SK-N-SH (cell line): ENCODE measurements at regions not wholly inside any gene's neighbourhood (a gene's known extent, or its start where the extent isn't known, plus 50 kb on each side); places are given as distances from the start of the nearest gene placed in this dataset.

Source experiments
- CTCF ChIA-PET: fragments of 300-600, 350-600 bp; formaldehyde crosslinking; extraction: SDS; loops from one replicate; lab custom pipeline; 2021; lab: Yijun Ruan, JAX
- POLR2A ChIA-PET: fragments of 350-600 bp; sonication (Branson Sonifier 250); formaldehyde crosslinking; extraction: SDS; loops from one replicate; lab custom pipeline; 2020; ENCODE audit warnings: antibody characterized with exemption, inconsistent platforms; lab: Yijun Ruan, JAX
- DNase-seq: peaks from one replicate; pipeline ENCODE4 v3.0.0; 2012
- H2AFZ ChIP-seq: fragments of 200-600 bp; sonication (generic); 2 replicates; pipeline ENCODE4 v1.8.1; 2016; ENCODE audit warnings: antibody characterized with exemption, mild to moderate bottlenecking, low read depth
- H3F3A ChIP-seq: fragments of 200-600 bp; sonication (generic); replicated peaks from 2 replicates; pipeline ENCODE3; 2016; ENCODE audit warnings: antibody characterized with exemption, mild to moderate bottlenecking; ENCODE audit not compliant: insufficient read depth
- H3K27ac ChIP-seq, 2 experiments: fragments of 200-500 bp in 1 of 2; fragments of 200-600 bp in 1 of 2; sonication (Bioruptor generic) in 1 of 2; sonication (generic), shearing (Covaris generic) in 1 of 2; 2 replicates each; pipeline versions ENCODE4 v1.5.1 to v1.6.1; 2014 to 2016; ENCODE audit warnings: low read depth in 2 of 2, inconsistent platforms in 1 of 2, low read length in 1 of 2, mild to moderate bottlenecking in 1 of 2, mixed read lengths in 1 of 2
- H3K27me3 ChIP-seq: fragments of 200-600 bp; sonication (generic), shearing (Covaris generic); 2 replicates; pipeline ENCODE4 v1.6.1; 2016; ENCODE audit warnings: mixed run types; ENCODE audit not compliant: insufficient read depth
- H3K36me3 ChIP-seq, 2 experiments: fragments of 200-500 bp in 1 of 2; fragments of 200-600 bp in 1 of 2; sonication (Bioruptor generic) in 1 of 2; sonication (generic) in 1 of 2; replicated peaks in 1 of 2; 2 replicates each; pipeline versions ENCODE3 to v1.5.1; 2014 to 2016; ENCODE audit warnings: low read length in 1 of 2, mild to moderate bottlenecking in 1 of 2; ENCODE audit not compliant: insufficient read depth in 2 of 2, control insufficient read depth in 1 of 2
- H3K4me1 ChIP-seq, 2 experiments: fragments of 200-500 bp in 1 of 2; fragments of 200-600 bp in 1 of 2; sonication (Bioruptor generic) in 1 of 2; sonication (generic), shearing (Covaris generic) in 1 of 2; 2 replicates each; pipeline versions ENCODE4 v1.5.1 to v1.6.1; 2014 to 2016; ENCODE audit warnings: low read depth in 1 of 2, low read length in 1 of 2, mixed run types in 1 of 2; ENCODE audit not compliant: insufficient read depth in 2 of 2, control insufficient read depth in 1 of 2
- H3K4me2 ChIP-seq: fragments of 200-600 bp; sonication (generic), shearing (Covaris generic); 2 replicates; pipeline ENCODE4 v1.6.1; 2017; ENCODE audit warnings: mixed run types
- H3K4me3 ChIP-seq, 2 experiments: fragments of 200-500 bp in 1 of 2; fragments of 200-600 bp in 1 of 2; sonication (Bioruptor generic) in 1 of 2; sonication (generic), shearing (Covaris generic) in 1 of 2; 2 replicates each; pipeline versions ENCODE4 v1.5.1 to v1.8.1; 2014 to 2016; ENCODE audit warnings: low read depth in 2 of 2, inconsistent platforms in 1 of 2, low read length in 1 of 2, mild to moderate bottlenecking in 1 of 2, mixed read lengths in 1 of 2, moderate library complexity in 1 of 2
- H3K79me2 ChIP-seq: fragments of 200-600 bp; sonication (generic); 2 replicates; pipeline ENCODE4 v1.8.1; 2017; ENCODE audit warnings: mild to moderate bottlenecking; ENCODE audit not compliant: insufficient read depth
- H3K9ac ChIP-seq: fragments of 200-600 bp; sonication (generic); 2 replicates; pipeline ENCODE4 v1.6.1; 2017; ENCODE audit warnings: mixed run types
- H3K9me2 ChIP-seq: fragments of 200-600 bp; sonication (generic); 2 replicates; pipeline ENCODE4 v1.6.1; 2017; ENCODE audit warnings: mixed run types
- H3K9me3 ChIP-seq: fragments of 200-600 bp; sonication (generic); 2 replicates; pipeline ENCODE4 v1.6.1; 2017; ENCODE audit warnings: mixed run types, mild to moderate bottlenecking, moderate library complexity
- H4K20me1 ChIP-seq: fragments of 200-600 bp; sonication (generic); 2 replicates; pipeline ENCODE4 v1.6.1; 2017; ENCODE audit warnings: mild to moderate bottlenecking, mixed run types; ENCODE audit not compliant: insufficient read depth
- EP300 ChIP-seq, 2 experiments: IDR thresholded peaks; 2 replicates each; pipeline versions ENCODE4 v1.4.0 to v1.6.1; 2012; ENCODE audit warnings: borderline replicate concordance in 1 of 2, low read depth in 1 of 2, low read length in 1 of 2
- NRF1 ChIP-seq: IDR thresholded peaks from 2 replicates; pipeline ENCODE4 v1.6.1; 2012; ENCODE audit warnings: low read depth, mild to moderate bottlenecking, low read length
- RFX5 ChIP-seq: IDR thresholded peaks from 2 replicates; pipeline ENCODE4 v1.6.1; 2012; ENCODE audit warnings: mild to moderate bottlenecking, improper control_type of control experiment, low read length
- SIN3A ChIP-seq: IDR thresholded peaks from 2 replicates; pipeline ENCODE4 v1.6.1; 2012; ENCODE audit warnings: low read depth, mild to moderate bottlenecking, low read length, moderate library complexity, borderline replicate concordance
- SMC3 ChIP-seq: IDR thresholded peaks from 2 replicates; pipeline ENCODE4 v1.6.1; 2012; ENCODE audit warnings: low read depth, low read length, improper control_type of control experiment
- TCF12 ChIP-seq: IDR thresholded peaks from 2 replicates; pipeline ENCODE4 v1.4.0; 2012
- TEAD4 ChIP-seq: IDR thresholded peaks from 2 replicates; pipeline ENCODE4 v1.4.0; 2012; ENCODE audit warnings: mild to moderate bottlenecking, borderline replicate concordance; ENCODE audit not compliant: insufficient read depth
- WGBS: methylation state at CpG from one replicate; pipeline ENCODE4 v1.1.6; 2017; ENCODE audit warnings: low lambda C conversion rate; 5-methylcytosine and 5-hydroxymethylcytosine counted together
- TF ChIP-seq, protein P1 (sequence below): IDR thresholded peaks from 2 replicates; pipeline ENCODE4 v1.4.0; 2012; ENCODE audit warnings: low read depth
- TF ChIP-seq, protein P2 (sequence below): IDR thresholded peaks from 2 replicates; pipeline ENCODE4; 2012
- TF ChIP-seq, protein P3 (sequence below): fragments of 200-600 bp; sonication (generic); IDR thresholded peaks from 2 replicates; pipeline ENCODE4 v1.6.1; 2017; ENCODE audit warnings: antibody characterized with exemption, mild to moderate bottlenecking, moderate library complexity
- TF ChIP-seq, protein P4 (sequence below): fragments of 150-350 bp; IDR thresholded peaks from 2 replicates; pipeline ENCODE4 v1.6.1; 2017; ENCODE audit warnings: antibody characterized with exemption, low read length, low read depth, borderline replicate concordance
- TF ChIP-seq, protein P5 (sequence below): IDR thresholded peaks from 2 replicates; pipeline ENCODE4 v1.4.0; 2012; ENCODE audit warnings: low read depth, borderline replicate concordance

DNA sequence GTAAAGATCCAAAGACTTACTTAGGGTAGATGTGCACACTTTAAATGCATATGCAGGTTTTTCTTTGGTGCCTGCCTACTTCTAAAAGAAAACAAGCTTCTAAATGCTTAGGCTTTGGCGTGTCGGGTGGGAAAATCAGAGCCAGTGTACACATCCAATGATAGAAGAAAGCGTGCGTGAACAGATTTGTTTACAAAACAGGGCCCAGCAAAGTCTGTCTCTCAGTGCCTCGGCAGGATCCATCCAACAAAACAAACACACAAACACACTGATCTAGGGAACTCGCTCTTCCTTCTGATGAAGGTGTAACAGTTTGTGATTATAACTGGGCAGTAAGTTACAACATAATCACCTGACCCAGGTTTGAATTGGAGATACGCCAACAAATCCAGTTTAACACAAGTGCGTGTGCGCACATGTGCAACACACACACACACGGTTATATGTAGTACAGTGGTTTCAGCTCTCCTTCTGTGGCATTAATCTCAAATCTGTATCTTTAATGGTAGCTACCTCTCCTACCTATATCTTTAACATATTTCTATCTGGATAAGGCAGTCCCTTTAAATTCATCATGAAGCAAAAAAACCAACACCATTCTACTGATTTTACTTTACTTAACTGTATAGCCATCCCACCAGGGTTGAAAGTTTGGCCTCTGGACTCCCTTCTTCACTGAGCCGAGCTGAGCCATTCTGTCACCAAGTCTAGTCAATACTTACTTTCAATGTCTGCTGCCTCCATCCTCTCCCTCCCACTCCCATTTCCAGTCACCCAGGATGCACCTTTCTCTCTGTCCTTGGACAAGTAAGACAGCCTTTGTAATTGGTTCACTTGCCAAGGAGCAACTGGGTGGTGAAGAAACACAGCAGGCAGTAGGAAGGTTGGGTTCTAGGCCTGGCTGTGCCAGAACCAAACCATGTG lies 184.4 kb upstream of the KLF14 start:
- Histone ChIP-seq H3K4me1 (peaks cover 11 to 93% of the 10 kb centered on the region in 2 experiments), H3K4me2 (peak overlapping the region; percentile 89), H2AFZ (no peak overlapping the region), H3K36me3 (peaks cover 8 to 16% of the 10 kb centered on the region in 2 experiments), H3K9me3 (no peaks in the 10 kb centered on the region), H3K27ac (peak overlapping the region; percentile 51 to 100; a peak in 3 of 4 replicates), H4K20me1 (no peaks in the 10 kb centered on the region), H3F3A (peaks cover 66% of the 10 kb centered on the region), H3K4me3 (no peak overlapping the region), H3K9ac (peak overlapping the region; percentile 98), H3K27me3 (no peaks in the 10 kb centered on the region), H3K9me2 (no peaks in the 10 kb centered on the region), H3K79me2 (peaks cover 93% of the 10 kb centered on the region)
- no peak for DNase-seq
- ChIA-PET POLR2A (no interaction called here), CTCF (interaction anchor here (1.1 to 1.3 kb wide), 3 partner anchors 21 to 89 kb away, joined by 4 to 8 read pairs (median 4); no protein-coding TSS in a partner anchor)
- WGBS, result 85% methylated on average over 11 of the region's 11 CpGs
- TF ChIP-seq, protein P1, sequence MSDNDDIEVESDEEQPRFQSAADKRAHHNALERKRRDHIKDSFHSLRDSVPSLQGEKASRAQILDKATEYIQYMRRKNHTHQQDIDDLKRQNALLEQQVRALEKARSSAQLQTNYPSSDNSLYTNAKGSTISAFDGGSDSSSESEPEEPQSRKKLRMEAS, result 0 out of 2 replicates have a peak, but pooled peaks have one; percentile 5
- TF ChIP-seq EP300 (IDR thresholded peaks at IDR 0.05; ENCODE audit: borderline replicate concordance in 1 of 2, low read depth in 1 of 2, low read length in 1 of 2), result no peak

DNA sequence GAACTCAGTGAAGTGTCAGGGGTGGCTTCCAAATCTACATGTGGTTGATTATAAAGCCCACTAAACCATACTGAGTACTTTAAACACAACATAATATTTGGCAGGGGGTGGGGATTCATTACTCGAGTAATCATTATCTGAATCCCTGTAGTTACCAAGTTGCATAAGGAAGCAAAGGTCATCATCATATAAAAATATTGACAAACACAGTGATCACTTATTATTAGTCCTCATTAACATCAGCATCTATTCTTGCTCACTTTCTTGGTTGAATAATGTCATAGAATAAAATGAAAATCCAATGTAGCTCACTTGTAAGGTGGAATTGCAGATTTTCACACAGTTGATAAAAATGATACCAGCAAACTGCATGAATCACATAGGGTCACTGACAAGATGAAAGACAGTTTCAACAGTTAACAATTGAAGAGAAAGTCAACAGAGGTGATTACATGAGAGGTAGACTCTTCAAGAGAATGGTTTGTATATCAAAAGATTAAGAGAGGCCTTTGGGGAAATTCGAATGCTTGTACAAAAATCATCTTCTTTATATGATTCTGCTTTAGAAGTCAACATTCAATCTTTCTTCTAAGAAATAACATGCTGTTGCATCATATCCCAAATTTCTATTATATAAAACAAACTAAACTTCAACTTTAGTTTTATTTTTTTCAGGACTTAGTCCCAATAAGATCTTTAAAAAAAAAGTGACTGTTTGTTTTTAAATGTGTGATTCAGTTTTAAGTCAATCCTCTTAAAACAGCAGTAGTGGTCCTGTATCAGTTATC lies 185.5 kb upstream of the KLF14 start:
- Histone ChIP-seq H3K9me3 (no peaks in the 10 kb centered on the region), H3K79me2 (peaks cover 98% of the 10 kb centered on the region), H3K9me2 (no peaks in the 10 kb centered on the region), H2AFZ (no peak overlapping the region), H3K9ac (no peak overlapping the region), H3K27me3 (no peaks in the 10 kb centered on the region), H3K4me3 (no peak overlapping the region), H3K27ac (peak overlapping the region in 1 of 2 experiments; percentile 100; a peak in 2 of 4 replicates), H3F3A (peaks cover 56% of the 10 kb centered on the region), H3K36me3 (peaks cover 8 to 21% of the 10 kb centered on the region in 2 experiments), H4K20me1 (no peaks in the 10 kb centered on the region), H3K4me2 (no peak overlapping the region), H3K4me1 (peaks cover 11 to 97% of the 10 kb centered on the region in 2 experiments)
- WGBS, result 79% methylated on average over 2 of the region's 2 CpGs
- ChIA-PET CTCF (interaction anchor here (1.4 kb wide), 1 partner anchor 23 kb away, joined by 8 read pairs; no protein-coding TSS in a partner anchor), POLR2A (no interaction called here)
- DNase-seq, result no peak
- TF ChIP-seq, protein P2, sequence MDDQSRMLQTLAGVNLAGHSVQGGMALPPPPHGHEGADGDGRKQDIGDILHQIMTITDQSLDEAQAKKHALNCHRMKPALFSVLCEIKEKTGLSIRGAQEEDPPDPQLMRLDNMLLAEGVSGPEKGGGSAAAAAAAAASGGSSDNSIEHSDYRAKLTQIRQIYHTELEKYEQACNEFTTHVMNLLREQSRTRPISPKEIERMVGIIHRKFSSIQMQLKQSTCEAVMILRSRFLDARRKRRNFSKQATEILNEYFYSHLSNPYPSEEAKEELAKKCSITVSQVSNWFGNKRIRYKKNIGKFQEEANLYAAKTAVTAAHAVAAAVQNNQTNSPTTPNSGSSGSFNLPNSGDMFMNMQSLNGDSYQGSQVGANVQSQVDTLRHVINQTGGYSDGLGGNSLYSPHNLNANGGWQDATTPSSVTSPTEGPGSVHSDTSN, result no peak
- TF ChIP-seq, protein P3, sequence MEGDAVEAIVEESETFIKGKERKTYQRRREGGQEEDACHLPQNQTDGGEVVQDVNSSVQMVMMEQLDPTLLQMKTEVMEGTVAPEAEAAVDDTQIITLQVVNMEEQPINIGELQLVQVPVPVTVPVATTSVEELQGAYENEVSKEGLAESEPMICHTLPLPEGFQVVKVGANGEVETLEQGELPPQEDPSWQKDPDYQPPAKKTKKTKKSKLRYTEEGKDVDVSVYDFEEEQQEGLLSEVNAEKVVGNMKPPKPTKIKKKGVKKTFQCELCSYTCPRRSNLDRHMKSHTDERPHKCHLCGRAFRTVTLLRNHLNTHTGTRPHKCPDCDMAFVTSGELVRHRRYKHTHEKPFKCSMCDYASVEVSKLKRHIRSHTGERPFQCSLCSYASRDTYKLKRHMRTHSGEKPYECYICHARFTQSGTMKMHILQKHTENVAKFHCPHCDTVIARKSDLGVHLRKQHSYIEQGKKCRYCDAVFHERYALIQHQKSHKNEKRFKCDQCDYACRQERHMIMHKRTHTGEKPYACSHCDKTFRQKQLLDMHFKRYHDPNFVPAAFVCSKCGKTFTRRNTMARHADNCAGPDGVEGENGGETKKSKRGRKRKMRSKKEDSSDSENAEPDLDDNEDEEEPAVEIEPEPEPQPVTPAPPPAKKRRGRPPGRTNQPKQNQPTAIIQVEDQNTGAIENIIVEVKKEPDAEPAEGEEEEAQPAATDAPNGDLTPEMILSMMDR, result no peak
- TF ChIP-seq SMC3 (no peak), TCF12 (no peak), TEAD4 (no peak), RFX5 (no peak), NRF1 (no peak), SIN3A (no peak)
- TF ChIP-seq, protein P4, sequence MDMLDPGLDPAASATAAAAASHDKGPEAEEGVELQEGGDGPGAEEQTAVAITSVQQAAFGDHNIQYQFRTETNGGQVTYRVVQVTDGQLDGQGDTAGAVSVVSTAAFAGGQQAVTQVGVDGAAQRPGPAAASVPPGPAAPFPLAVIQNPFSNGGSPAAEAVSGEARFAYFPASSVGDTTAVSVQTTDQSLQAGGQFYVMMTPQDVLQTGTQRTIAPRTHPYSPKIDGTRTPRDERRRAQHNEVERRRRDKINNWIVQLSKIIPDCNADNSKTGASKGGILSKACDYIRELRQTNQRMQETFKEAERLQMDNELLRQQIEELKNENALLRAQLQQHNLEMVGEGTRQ, result no peak
- TF ChIP-seq, protein P5, sequence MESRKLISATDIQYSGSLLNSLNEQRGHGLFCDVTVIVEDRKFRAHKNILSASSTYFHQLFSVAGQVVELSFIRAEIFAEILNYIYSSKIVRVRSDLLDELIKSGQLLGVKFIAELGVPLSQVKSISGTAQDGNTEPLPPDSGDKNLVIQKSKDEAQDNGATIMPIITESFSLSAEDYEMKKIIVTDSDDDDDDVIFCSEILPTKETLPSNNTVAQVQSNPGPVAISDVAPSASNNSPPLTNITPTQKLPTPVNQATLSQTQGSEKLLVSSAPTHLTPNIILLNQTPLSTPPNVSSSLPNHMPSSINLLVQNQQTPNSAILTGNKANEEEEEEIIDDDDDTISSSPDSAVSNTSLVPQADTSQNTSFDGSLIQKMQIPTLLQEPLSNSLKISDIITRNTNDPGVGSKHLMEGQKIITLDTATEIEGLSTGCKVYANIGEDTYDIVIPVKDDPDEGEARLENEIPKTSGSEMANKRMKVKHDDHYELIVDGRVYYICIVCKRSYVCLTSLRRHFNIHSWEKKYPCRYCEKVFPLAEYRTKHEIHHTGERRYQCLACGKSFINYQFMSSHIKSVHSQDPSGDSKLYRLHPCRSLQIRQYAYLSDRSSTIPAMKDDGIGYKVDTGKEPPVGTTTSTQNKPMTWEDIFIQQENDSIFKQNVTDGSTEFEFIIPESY, result no peak
